Right ventricle myocardium superior (tissue), 1 donor: ENCODE measurements at regions not wholly inside any gene's neighbourhood (a gene's known extent, or its start where the extent isn't known, plus 50 kb on each side); places are given as distances from the start of the nearest gene placed in this dataset.
"Not testable (repeated sequence)": the region's sequence is repeated elsewhere in the genome, so short reads cannot be mapped to it uniquely, and the experiment has no call there.

ENCODE experiments used
- ATAC-seq: fragments of 200-7000 bp; cut with Tn5 transposase; one replicate; pipeline ENCODE4 v1.9.1; 2020; ENCODE audit warnings: mild to moderate bottlenecking; ENCODE audit not compliant: poor library complexity
- DNase-seq: peaks from one replicate; pipeline ENCODE4 v3.0.0-alpha.2; 2020
- intact Hi-C: fragments of 100-400 bp; cut with DNase I; formaldehyde crosslinking; loops from one replicate; pipeline ENCODE4 v1.11.2; 2022
- donor health status: DM: no; HTN: yes; CAD: no; lungs with severe emphysema.

- DNase-seq (no peak), ATAC-seq (no peak)
- intact Hi-C loops: no loop called here
Measured at GRCh38 chr2:20949256-20949655, 94.6 kb downstream of the APOB start.

DNA sequence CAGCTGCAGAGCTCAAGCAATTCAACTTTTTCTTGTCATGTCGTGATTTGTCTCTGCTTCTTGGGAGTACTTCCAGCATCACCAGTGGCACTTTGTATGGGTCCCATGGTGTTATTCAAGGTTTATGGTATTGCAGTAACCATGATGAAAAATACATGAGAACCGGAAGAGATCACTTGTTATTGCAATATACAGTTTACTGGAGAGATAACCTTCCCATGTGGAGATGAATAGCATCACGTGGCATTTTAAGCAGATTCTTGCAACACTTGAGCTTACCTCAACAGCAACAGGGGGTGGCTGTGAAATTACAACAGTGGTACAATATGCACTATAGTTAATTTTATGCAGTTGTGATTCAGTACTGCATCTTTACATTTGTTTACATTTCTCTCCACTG is 97.4 kb downstream of the APOB start:
- intact Hi-C loops: no loop called here
- ATAC-seq (no peak), DNase-seq (no peak)

DNA sequence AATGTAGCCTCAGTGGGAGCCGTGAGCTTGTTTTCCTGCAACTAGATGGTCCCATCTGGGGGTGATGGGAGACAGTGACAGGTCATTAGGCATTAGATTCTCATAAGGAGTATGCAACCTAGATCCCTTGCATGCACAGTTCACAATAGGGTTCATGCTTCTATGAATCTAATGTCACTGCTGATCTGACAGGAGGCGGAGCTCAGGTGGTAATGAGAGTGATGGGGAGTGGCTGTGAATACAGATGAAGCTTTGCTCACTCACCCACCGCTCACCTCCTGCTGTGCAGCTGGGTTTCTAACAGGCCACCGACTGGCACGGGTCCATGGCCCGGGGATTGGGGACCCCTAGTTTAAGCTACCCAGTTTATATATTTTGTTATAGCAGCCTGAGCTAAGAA is 100.2 kb downstream of the APOB start:
- intact Hi-C loops, DNase-seq, ATAC-seq: not testable (repeated sequence)

DNA sequence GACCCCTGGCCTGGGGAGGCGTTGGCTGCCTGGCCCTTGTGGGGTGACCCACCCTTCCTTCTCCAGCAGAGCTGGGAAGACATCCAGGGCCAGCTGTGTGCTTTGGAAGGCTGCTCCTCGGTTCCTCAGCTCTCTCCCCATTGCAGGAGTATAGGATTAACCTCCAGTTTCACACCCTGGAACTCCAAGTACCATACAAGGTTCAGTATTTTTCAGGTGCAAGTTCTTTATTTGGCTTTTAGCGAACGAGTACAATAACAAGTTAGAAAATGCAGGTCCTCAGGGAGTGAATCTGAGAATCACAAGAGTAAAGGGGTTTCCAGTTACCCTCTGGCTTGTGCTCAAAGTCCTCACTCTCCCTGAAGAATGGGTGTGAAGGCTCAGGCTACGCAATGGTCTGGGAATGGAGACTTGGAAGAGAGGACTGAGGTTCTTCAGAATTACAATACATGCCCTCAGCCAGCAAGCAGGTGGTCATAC is 101.2 kb downstream of the APOB start:
- ATAC-seq (no peak), DNase-seq (no peak)
- intact Hi-C loops: no loop called here

DNA sequence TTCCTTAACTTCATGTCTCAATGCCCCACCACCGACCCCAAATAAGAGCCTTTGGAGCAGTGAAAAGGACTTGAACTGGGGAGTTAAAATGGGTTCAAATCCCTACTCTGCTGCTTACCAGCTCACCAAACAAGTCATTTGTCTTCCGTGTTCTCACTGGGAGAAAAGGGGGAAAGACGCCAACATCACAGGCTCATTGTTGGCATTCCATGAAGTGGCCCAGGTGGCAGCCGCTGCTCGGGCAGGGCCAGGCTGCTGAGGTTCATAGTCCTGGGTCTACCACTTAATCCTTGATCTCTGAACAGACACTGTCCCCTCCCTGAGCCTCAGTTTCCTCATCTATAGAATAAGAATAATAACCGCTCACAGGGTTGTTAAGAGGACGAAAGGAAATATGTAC is 103.0 kb downstream of the APOB start:
- DNase-seq: no peak
- no peak for ATAC-seq
- intact Hi-C loops: no loop called here

DNA sequence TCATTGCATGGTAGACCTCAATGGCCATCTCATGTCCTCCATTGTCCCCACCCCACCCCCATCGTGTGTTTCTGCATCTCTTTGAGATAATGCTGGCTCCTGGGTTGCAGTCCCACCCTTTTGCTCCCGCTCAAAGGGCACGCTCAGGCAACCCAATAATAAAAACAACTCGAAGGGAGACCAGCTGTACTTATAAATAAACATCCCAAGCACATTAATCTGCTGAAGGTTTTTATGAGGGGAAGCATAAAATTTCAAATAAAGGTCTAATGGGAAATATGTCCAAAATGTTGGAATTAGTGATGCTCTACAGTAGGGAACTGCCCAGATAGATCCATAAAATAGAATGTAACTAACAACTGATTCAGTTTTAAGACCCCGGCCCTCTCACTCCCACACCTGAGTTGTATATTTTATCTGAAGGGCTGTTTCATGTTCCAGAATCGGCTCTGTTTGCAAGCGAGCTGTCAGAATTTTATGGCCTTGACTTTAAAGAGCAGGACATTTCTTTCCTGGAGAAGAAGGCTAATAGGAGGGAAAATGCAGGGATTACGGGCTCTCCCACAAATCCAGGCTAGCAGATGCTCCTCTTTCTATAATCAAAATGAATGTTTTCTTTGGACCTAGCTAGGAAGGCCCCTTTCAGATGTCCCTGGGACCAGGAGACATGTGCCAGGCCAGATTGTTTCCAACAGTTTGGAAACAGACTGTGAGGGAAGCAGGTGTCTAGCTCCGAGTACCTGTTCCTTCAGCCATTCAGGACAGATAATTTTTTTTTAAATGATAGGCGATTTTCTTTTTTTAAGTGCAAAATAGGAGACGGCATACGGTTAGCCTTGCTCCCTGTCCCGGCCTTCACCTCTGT is 103.7 kb downstream of the APOB start:
- DNase-seq (no peak), ATAC-seq (no peak)
- intact Hi-C loops: no loop called here

GRCh38 chr2:20937353-20937752 is 106.5 kb downstream of the APOB start:
- intact Hi-C loops: no loop called here
- ATAC-seq: no peak
- no peak for DNase-seq

DNA sequence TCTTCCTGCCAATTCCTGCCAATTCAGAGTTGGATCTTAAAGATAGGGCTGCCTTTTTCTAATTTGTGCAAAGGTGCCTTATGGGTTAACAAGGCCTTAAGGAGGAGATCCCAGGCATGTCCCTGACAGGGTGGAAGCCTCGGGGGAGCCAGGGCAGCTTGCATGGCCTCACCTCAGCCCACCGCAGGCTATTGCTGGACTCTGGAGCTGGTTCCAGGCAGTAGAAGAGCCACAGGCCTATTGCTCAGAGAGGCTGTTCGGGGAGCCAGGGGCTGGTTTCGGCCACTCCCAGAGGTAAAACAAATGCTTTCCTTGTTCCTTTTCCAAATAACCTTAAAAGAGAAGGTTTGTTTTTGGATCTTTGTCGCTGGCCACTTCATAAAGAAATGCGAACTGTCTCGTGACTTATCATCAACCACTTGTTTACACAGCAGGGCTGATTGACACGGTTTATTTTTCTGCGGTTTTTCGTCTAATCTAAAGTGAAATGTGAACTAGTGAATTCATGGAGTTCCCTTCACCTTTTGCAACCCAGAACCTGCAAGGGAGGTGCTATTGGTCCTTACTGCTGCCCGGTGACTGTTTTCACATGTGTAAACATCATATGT is 108.6 kb downstream of the APOB start:
- DNase-seq (no peak), ATAC-seq (no peak)
- intact Hi-C loops: no loop called here

- intact Hi-C loops: no loop called here
- no peak for ATAC-seq
- DNase-seq: no peak
Measured at GRCh38 chr2:20934236-20934635, 109.6 kb downstream of the APOB start.

DNA sequence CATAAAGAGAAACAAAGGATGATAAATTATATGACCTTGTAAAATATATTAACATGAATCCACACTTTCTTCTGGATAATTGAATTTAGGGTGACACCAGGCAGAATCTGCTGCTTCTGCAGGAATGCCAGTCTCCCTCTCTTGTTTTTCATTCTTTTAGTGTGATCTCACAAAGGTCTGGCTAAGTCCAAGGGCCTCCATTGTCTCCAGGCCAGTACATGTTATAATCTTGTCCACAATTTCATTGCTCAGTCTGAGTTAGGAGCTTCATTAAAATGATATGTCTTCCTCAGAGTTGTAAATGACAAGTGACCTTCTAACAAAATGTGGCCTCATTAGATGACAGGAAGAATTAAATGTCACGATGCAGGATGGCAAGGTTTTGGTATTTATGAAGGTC is 110.2 kb downstream of the APOB start:
- DNase-seq (no peak), ATAC-seq (no peak)
- intact Hi-C loops: no loop called here

GRCh38 chr2:20931346-20931745 is 108.4 kb upstream of the LDAH start:
- ATAC-seq (no peak), DNase-seq (no peak)
- intact Hi-C loops: no loop called here

DNA sequence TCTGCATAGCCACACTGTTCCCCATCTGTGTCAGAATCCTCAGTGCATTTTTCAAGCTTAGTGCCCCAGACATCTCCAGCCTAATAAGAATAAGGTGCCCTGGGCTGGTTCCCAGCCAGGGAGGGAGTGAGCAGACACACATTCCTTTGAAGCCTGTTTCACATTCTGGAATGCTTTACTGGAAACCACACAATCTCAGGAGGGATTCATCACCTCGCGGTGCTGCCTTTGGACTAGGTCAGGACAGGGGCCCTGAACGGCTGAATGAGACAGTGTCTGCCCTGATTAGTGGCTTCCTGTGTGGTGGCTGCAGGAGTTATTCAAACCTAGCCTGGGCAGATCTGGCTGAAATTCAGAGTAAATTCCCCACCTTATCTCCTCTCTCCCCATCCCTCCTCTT is 108.0 kb upstream of the LDAH start:
- DNase-seq (no peak), ATAC-seq (no peak)
- intact Hi-C loops: no loop called here

DNA sequence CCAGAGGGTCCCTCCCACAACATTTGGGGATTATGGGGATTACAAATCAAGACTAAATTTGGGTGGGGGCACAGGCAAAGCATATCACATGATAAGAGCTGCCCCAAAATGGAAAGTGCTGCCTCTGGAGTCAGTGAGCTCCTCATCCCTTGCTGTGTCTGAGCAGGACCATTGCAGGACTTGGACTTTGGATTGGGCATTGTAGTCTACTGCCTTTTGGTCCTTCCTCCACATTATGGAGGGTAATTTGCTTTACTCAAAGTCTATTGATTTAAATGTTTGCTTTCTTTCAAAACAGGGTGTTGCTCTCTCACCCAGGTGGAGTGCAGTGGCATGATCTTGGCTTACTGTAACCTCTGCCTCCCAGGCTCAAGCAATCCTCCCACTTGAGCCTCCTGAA is 106.8 kb upstream of the LDAH start:
- DNase-seq: no peak
- ATAC-seq: no peak
- intact Hi-C loops: no loop called here

DNA sequence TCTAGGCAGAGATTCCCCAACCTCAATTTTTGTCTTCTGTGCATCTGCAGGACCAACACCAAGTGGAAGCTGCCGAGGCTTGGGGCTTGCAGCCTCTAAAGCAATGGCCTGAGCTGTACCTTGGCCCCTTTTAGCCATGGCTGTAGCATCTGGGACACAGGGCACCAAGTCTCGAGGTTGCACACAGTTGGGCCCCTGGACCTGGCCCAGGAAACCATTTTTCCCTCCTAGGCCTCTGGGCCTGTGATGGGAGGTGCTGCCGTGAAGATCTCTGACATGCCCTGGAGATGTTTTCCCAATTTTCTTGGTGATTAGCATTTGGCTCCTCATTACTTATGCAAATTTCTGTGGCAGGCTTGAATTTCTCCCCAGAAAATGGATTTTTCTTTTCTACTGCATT is 105.7 kb upstream of the LDAH start:
- ATAC-seq: no peak
- no peak for DNase-seq
- intact Hi-C loops: no loop called here

DNA sequence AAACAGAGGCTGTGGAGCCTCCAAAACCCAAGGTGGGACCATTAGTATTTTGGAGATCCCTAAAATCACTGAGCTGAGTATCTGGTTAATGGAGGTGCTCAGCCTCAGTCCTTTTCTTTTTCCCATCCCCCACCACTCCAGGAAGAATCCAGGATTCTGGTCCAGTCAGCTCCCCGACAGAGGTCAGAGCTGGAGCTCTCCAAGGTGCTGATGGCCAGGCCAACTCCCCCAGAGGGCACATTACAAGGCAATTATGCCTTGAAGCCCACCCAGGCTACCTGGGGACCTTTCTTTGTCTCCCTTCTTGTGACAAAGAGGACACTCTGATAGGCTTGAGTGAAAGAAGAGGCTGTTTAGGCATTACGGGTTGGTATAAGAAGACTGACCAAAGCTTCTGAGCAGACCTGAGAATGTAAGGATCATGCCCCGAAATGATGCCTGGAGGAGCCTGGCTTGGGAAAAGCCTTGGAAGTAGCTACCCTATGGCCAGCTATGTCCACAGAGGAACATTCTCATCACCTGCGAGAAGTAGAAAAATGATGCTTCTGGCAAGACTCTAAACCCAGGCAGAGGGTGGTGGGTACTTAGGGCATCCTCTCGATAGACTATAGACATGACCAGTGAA is 102.5 kb upstream of the LDAH start:
- intact Hi-C loops: no loop called here
- ATAC-seq (no peak), DNase-seq (no peak)

GRCh38 chr2:20919297-20919800 is 96.4 kb upstream of the LDAH start:
- ATAC-seq (no peak), DNase-seq (no peak)
- intact Hi-C loops: no loop called here

GRCh38 chr2:20917719-20918572 is 95.0 kb upstream of the LDAH start:
- ATAC-seq: no peak
- intact Hi-C loops: no loop called here
- DNase-seq: no peak

DNA sequence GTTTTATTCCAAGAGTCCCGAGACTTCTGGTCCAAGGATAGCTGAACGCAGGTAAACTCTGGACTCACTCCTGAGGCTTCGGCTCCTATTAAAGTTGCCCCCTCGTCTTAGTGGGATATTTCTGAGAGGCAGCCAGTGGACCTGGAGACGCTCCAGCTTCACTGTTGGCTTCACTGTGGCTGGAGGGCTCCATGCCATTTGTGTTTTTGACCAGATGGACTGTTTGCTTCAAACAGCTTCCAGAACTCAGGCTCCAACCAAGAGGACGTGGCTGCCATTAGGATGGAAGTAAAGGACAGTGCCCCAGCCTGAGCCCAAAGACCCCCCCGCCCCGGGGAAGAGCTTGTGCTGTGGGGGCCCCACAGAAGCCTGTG is 94.4 kb upstream of the LDAH start:
- ATAC-seq (no peak), DNase-seq (no peak)
- intact Hi-C loops: no loop called here
